Mammary epithelial cell (primary cell): ENCODE measurements at regions not wholly inside any gene's neighbourhood (a gene's known extent, or its start where the extent isn't known, plus 50 kb on each side); places are given as distances from the start of the nearest gene placed in this dataset.

Source experiments
- EZH2 ChIP-seq: IDR thresholded peaks from 2 replicates; pipeline ENCODE4 v1.6.1; 2012; ENCODE audit warnings: low read length, inconsistent platforms, borderline replicate concordance
- TF ChIP-seq, protein P1 (sequence below), 2 donors: IDR thresholded peaks in 1 of 2; conservative IDR thresholded peaks in 1 of 2; 2 replicates each; pipeline ENCODE4 v1.5.1; 2011 to 2012; ENCODE audit warnings: inconsistent platforms in 2 of 2, low read length in 2 of 2, mild to moderate bottlenecking in 2 of 2, control low read depth in 1 of 2, low read depth in 1 of 2; ENCODE audit not compliant: insufficient read depth in 1 of 2; ENCODE audit errors: extremely low read depth in 1 of 2

DNA sequence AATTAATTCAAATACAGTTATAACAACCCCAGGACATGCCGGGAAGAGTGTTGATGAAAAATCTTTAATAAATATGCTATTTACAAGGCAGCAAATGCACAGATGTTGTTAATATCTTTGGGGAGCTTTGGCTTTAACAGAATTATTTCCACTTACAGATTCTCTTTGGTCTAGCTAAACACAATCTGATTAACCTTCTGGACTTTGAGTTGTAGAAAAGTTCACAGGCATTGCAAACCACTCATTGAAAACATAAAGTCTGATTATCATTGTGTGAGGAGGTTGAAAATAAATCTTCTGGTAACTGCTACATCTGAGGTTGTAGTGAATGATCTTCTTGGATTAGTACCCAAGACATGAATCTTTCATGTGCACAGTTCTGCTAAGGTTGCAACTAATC, 255.6 kb downstream of the LHFPL1 start:
- TF ChIP-seq, protein P1, sequence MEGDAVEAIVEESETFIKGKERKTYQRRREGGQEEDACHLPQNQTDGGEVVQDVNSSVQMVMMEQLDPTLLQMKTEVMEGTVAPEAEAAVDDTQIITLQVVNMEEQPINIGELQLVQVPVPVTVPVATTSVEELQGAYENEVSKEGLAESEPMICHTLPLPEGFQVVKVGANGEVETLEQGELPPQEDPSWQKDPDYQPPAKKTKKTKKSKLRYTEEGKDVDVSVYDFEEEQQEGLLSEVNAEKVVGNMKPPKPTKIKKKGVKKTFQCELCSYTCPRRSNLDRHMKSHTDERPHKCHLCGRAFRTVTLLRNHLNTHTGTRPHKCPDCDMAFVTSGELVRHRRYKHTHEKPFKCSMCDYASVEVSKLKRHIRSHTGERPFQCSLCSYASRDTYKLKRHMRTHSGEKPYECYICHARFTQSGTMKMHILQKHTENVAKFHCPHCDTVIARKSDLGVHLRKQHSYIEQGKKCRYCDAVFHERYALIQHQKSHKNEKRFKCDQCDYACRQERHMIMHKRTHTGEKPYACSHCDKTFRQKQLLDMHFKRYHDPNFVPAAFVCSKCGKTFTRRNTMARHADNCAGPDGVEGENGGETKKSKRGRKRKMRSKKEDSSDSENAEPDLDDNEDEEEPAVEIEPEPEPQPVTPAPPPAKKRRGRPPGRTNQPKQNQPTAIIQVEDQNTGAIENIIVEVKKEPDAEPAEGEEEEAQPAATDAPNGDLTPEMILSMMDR (conservative IDR thresholded peaks at IDR 0.05 in 1 of 2, IDR thresholded peaks at IDR 0.05 in 1 of 2; ENCODE audit: extremely low read depth in 1 of 2, insufficient read depth in 1 of 2, low read depth in 1 of 2, low read length in 2 of 2): no peak
- TF ChIP-seq EZH2: no peak
